Osteoblast (primary cell): ENCODE measurements at regions not wholly inside any gene's neighbourhood (a gene's known extent, or its start where the extent isn't known, plus 50 kb on each side); places are given as distances from the start of the nearest gene placed in this dataset.

ENCODE experiments used
- DNase-seq: peaks from one replicate; pipeline ENCODE4 v3.0.0; 2011; ENCODE audit warnings: low spot score, mixed read lengths; ENCODE audit not compliant: insufficient read length; ENCODE audit errors: missing footprints
- H2AFZ ChIP-seq: 2 replicates; pipeline ENCODE4 v1.6.0; 2011; ENCODE audit warnings: mild to moderate bottlenecking, low read length
- H3K27ac ChIP-seq: 2 replicates; pipeline ENCODE4 v1.5.1; 2011; ENCODE audit warnings: mild to moderate bottlenecking, low read depth, low read length, moderate library complexity
- H3K27me3 ChIP-seq: 2 replicates; pipeline ENCODE4 v1.6.0; 2012; ENCODE audit warnings: mild to moderate bottlenecking, control low read depth, inconsistent platforms, low read length, moderate library complexity; ENCODE audit not compliant: insufficient read depth
- H3K36me3 ChIP-seq: 2 replicates; pipeline ENCODE4 v1.5.1; 2011; ENCODE audit warnings: mild to moderate bottlenecking, low read length, control low read depth, moderate library complexity; ENCODE audit not compliant: insufficient read depth
- H3K4me1 ChIP-seq: 2 replicates; pipeline ENCODE4 v1.5.1; 2011; ENCODE audit warnings: mild to moderate bottlenecking, low read length, control low read depth, moderate library complexity; ENCODE audit not compliant: insufficient read depth
- H3K4me2 ChIP-seq: 2 replicates; pipeline ENCODE4 v1.6.0; 2011; ENCODE audit warnings: mild to moderate bottlenecking, low read length; ENCODE audit not compliant: insufficient read depth
- H3K4me3 ChIP-seq: fragments of 200-600 bp; sonication (generic); 3 replicates; pipeline ENCODE4 v1.5.1; 2012; ENCODE audit warnings: mild to moderate bottlenecking, low read length, inconsistent platforms; ENCODE audit not compliant: insufficient read depth
- H3K79me2 ChIP-seq: 2 replicates; pipeline ENCODE4 v1.6.0; 2012; ENCODE audit warnings: mild to moderate bottlenecking, low read length, control low read depth, inconsistent platforms; ENCODE audit not compliant: insufficient read depth
- H3K9me3 ChIP-seq: 2 replicates; pipeline ENCODE4 v1.5.1; 2011; ENCODE audit warnings: low read depth, low read length, control low read depth
- H4K20me1 ChIP-seq: 2 replicates; pipeline ENCODE4 v1.6.0; 2012; ENCODE audit warnings: mild to moderate bottlenecking, low read length, control low read depth; ENCODE audit not compliant: insufficient read depth
- CTCF ChIP-seq: IDR thresholded peaks from 2 replicates; pipeline ENCODE4 v1.5.1; 2011; ENCODE audit warnings: mild to moderate bottlenecking, low read depth, low read length, moderate library complexity; ENCODE audit errors: extremely low read depth

DNA sequence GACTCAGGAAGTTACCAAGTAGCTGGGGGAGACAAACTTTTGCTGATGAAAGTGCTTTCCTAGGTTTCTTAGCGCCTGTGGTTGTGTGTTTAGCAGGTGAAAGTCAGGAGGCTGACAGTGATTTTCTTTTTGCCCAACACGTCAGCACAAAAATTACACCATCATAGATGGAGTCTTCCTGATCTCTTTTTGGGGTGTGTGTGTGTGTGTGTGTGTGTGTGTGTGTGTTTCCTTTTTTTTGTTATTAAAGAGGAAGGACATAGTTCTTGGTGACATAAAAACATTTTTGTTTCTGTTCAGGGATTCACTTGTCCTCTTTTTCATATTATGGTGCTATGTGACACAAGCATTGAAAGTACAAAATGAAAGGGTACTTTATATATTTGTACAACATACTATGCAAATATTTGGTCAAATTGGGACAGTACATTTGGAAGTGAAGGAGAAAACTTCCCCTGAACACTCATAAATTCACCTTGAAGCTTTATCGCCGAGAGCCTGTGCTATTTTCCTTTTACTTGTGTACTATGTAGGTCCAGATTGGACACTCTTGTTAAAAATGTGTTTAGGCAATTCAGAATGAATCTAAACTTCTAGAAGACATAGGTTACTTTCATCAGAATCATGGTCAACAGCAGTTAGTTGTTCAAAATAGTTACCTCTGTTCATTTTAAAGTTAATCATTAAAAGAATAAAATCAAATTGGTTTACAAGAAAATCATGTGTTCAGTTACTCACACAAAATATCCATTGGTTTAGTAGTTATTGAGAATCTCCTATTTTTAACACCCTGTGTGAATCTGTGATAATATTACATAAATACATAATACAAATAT lies 491.9 kb downstream of the IRS1 start:
- DNase-seq = no peak
- Histone ChIP-seq H3K27me3 (no peaks in the 10 kb centered on the region), H4K20me1 (no peaks in the 10 kb centered on the region), H3K4me2 (no peak overlapping the region), H3K36me3 (no peaks in the 10 kb centered on the region), H3K4me1 (peaks cover 3% of the 10 kb centered on the region), H2AFZ (no peak overlapping the region), H3K9me3 (no peaks in the 10 kb centered on the region), H3K4me3 (no peak overlapping the region), H3K27ac (no peak overlapping the region), H3K79me2 (no peaks in the 10 kb centered on the region)
- no peak for TF ChIP-seq CTCF

DNA sequence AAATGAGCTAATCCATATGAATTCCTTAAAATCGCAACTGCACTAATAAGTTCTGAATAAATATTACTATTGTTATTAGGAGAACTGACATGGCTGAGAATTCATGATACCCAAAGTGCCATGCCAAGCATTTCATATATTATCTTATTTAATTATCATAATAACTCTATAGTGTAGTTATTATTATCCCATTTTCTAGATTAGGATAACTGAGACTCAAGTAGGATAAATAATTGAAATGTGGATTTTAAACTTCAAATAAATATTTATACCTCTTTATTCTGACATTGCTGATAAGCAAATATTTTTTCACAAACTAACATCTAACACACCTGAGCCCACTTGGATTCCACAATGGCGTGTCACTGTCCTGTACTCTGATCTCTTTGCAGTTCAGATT lies 492.7 kb downstream of the IRS1 start:
- TF ChIP-seq CTCF = no peak
- H3K4me2 ChIP-seq = no peak overlapping the region
- H3K27ac ChIP-seq = no peak overlapping the region
- H4K20me1 ChIP-seq = no peaks in the 10 kb centered on the region
- no peaks in the 10 kb centered on the region for H3K36me3 ChIP-seq
- no peak for DNase-seq
- no peak overlapping the region for H2AFZ ChIP-seq
- H3K4me1 ChIP-seq = peaks cover 3% of the 10 kb centered on the region
- H3K79me2 ChIP-seq = no peaks in the 10 kb centered on the region
- H3K9me3 ChIP-seq = no peaks in the 10 kb centered on the region
- no peaks in the 10 kb centered on the region for H3K27me3 ChIP-seq
- H3K4me3 ChIP-seq = no peak overlapping the region

GRCh38 chr2:226304308-226304707 lies 495.3 kb downstream of the IRS1 start:
- no peaks in the 10 kb centered on the region for H4K20me1 ChIP-seq
- H3K4me2 ChIP-seq = no peak overlapping the region
- no peaks in the 10 kb centered on the region for H3K27me3 ChIP-seq
- H2AFZ ChIP-seq = no peak overlapping the region
- no peaks in the 10 kb centered on the region for H3K9me3 ChIP-seq
- no peaks in the 10 kb centered on the region for H3K79me2 ChIP-seq
- no peaks in the 10 kb centered on the region for H3K4me1 ChIP-seq
- no peak for DNase-seq
- no peak for TF ChIP-seq CTCF
- H3K27ac ChIP-seq = no peak overlapping the region
- H3K36me3 ChIP-seq = no peaks in the 10 kb centered on the region
- no peak overlapping the region for H3K4me3 ChIP-seq

- Histone ChIP-seq H3K27me3 (no peaks in the 10 kb centered on the region), H3K27ac (no peak overlapping the region), H3K4me2 (no peak overlapping the region), H3K4me3 (no peak overlapping the region), H3K4me1 (no peaks in the 10 kb centered on the region), H3K9me3 (no peaks in the 10 kb centered on the region), H2AFZ (no peak overlapping the region), H4K20me1 (no peaks in the 10 kb centered on the region), H3K79me2 (no peaks in the 10 kb centered on the region), H3K36me3 (no peaks in the 10 kb centered on the region)
- no peak for DNase-seq
- no peak for TF ChIP-seq CTCF
Measured at GRCh38 chr2:226303707-226304106, 495.9 kb downstream of the IRS1 start.
